ENCODE measurements at regions not wholly inside any gene's neighbourhood (a gene's known extent, or its start where the extent isn't known, plus 50 kb on each side); places are given as distances from the start of the nearest gene placed in this dataset.

DNA sequence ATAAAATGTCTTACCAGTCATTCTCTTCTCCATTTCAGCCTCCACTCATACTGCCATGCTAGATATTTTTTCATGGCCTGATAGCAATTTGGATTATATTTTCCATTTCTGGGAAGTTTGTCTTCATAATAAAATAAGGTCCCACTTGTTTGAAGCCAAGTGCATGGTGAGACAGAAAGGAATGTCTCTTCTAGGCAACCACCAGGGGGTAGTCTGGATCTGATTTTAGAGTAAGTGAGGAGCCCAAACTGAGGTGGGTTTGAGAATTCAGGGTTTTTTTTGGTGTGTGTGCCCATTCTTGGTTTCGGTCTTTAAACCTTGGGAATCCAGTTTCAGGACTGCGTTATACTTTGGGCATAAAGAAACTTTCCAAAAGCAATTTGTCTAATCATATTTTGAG is 315.5 kb downstream of the RPRM start:
- DNase-seq (peak in 1 of 3 donors; percentile 27), ATAC-seq (no peak)
- intact Hi-C loops (cut with DNase I, micrococcal nuclease) = no loop called here

GRCh38 chr2:153156743-153157142 is 321.8 kb downstream of the RPRM start:
- intact Hi-C loops (cut with DNase I, micrococcal nuclease) = no loop called here
- Histone ChIP-seq H3K4me3 (no peak overlapping the region), H3K9me3 (no peaks in the 10 kb centered on the region), H3K4me1 (ENCODE audit: low read depth) (no peaks in the 10 kb centered on the region), H3K36me3 (ENCODE audit: low read depth) (no peaks in the 10 kb centered on the region)
- TF ChIP-seq, protein P1, sequence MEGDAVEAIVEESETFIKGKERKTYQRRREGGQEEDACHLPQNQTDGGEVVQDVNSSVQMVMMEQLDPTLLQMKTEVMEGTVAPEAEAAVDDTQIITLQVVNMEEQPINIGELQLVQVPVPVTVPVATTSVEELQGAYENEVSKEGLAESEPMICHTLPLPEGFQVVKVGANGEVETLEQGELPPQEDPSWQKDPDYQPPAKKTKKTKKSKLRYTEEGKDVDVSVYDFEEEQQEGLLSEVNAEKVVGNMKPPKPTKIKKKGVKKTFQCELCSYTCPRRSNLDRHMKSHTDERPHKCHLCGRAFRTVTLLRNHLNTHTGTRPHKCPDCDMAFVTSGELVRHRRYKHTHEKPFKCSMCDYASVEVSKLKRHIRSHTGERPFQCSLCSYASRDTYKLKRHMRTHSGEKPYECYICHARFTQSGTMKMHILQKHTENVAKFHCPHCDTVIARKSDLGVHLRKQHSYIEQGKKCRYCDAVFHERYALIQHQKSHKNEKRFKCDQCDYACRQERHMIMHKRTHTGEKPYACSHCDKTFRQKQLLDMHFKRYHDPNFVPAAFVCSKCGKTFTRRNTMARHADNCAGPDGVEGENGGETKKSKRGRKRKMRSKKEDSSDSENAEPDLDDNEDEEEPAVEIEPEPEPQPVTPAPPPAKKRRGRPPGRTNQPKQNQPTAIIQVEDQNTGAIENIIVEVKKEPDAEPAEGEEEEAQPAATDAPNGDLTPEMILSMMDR (IDR thresholded peaks at IDR 0.05) = no peak
- ATAC-seq (no peak), DNase-seq (no peak)

More for the DNA sequence above, 315.5 kb downstream of the RPRM start:
- H3K9me3 ChIP-seq = no peaks in the 10 kb centered on the region
- TF ChIP-seq, protein P1 (IDR thresholded peaks at IDR 0.05) = no peak
- no peak overlapping the region for H3K4me3 ChIP-seq
- H3K36me3 ChIP-seq (ENCODE audit: low read depth) = no peaks in the 10 kb centered on the region
- H3K4me1 ChIP-seq (ENCODE audit: low read depth) = peaks cover 6% of the 10 kb centered on the region

DNA sequence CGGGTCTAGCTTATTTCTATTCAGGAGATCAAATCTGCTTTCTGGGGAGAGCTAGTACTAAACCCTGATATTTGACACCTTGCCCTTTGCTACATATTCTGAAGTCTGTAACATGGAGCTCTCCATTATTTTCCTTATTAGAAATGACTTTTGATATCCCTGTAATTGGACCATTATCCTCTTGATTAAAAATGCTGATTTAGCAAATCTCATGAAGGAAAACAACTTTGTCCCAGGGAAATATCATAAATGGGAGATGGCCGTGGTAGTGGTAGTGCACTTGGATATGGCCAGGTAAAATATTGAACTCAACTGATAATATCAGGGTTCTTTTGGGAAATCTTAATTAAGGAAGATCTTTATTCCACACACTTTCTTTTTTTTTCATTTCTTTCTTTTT is 326.5 kb downstream of the RPRM start:
- ATAC-seq (no peak), DNase-seq (no peak)
- TF ChIP-seq, protein P1 (IDR thresholded peaks at IDR 0.05) = no peak
- H3K9me3 ChIP-seq = no peaks in the 10 kb centered on the region
- no peak overlapping the region for H3K4me3 ChIP-seq
- intact Hi-C loops (cut with DNase I, micrococcal nuclease) = no loop called here
- no peaks in the 10 kb centered on the region for H3K36me3 ChIP-seq (ENCODE audit: low read depth)
- no peaks in the 10 kb centered on the region for H3K4me1 ChIP-seq (ENCODE audit: low read depth)

DNA sequence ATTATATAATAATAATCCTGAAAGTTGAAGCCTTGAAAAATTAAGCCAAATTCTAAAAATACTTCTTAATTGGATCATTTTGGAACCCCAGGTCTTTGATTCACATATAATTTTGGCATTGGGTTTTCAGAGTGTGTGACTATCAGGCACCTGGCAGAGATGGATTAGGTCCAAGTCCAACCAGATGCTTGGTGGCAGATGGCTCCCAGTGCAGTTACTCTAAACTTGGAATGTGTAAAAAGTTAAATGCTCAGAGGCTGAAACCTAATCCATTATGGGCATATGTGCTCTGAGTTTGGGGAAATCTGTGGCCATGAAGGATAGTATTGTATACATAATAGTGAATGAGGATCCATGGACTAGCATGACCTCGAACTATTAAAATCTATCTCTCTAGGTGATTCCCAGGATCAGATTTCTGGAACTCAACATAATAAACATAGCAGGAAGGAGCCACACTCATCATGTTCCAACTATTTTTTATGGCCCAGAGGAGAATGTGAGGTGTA is 333.0 kb downstream of the RPRM start:
- ATAC-seq = no peak
- intact Hi-C loops (cut with DNase I, micrococcal nuclease) = no loop called here
- no peaks in the 10 kb centered on the region for H3K9me3 ChIP-seq

DNA sequence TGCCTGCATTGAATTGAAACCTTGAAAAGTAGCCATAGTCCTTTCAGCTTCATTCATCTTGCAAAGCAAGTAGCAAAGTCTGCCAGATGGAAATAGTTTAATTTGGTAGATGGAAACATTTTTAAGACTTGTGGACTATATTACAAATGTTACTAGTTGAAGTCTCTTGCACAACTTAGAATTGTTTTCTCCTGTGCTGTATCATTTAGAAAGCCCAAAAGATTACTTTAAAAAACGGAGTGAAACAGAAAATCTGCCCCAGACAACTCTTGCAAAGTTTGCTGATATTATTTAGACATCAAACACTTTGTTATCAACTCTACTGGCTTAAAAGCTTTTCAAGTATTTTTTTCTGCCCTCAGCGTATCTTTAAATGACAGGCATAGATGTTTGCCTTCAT is 335.0 kb downstream of the RPRM start:
- H3K4me1 ChIP-seq (ENCODE audit: low read depth) = no peaks in the 10 kb centered on the region
- no peaks in the 10 kb centered on the region for H3K36me3 ChIP-seq (ENCODE audit: low read depth)
- no peak for ATAC-seq
- DNase-seq = no peak
- H3K4me3 ChIP-seq = no peak overlapping the region
- no peaks in the 10 kb centered on the region for H3K9me3 ChIP-seq
- TF ChIP-seq, protein P1 (IDR thresholded peaks at IDR 0.05) = no peak
- intact Hi-C loops (cut with DNase I, micrococcal nuclease) = no loop called here

More for the DNA sequence above, 333.0 kb downstream of the RPRM start:
- TF ChIP-seq, protein P1 (IDR thresholded peaks at IDR 0.05) = no peak
- no peaks in the 10 kb centered on the region for H3K36me3 ChIP-seq (ENCODE audit: low read depth)
- H3K4me1 ChIP-seq (ENCODE audit: low read depth) = no peaks in the 10 kb centered on the region
- no peak for DNase-seq
- H3K4me3 ChIP-seq = no peak overlapping the region

DNA sequence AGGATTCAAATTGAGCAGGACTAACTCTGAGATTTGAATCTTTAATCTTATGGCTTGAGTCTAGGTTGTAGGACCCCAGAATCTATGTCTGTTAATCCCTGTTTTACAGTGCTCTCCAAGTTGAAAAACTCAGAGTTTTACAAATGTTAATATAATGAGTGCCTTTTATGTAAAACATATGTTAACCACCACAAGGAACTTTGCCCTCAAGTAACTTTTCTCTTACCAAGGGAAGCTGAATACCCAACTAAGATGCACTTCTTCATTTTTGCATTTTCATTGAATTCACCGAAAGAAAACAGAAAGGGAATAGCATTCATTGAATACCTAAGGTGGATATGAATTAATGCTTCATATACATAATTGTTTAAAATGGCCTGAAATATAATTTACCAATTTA is 338.1 kb downstream of the RPRM start:
- H3K4me1 ChIP-seq (ENCODE audit: low read depth) = no peaks in the 10 kb centered on the region
- no peaks in the 10 kb centered on the region for H3K36me3 ChIP-seq (ENCODE audit: low read depth)
- H3K4me3 ChIP-seq = no peak overlapping the region
- H3K9me3 ChIP-seq = no peaks in the 10 kb centered on the region
- ATAC-seq (no peak), DNase-seq (no peak)
- TF ChIP-seq, protein P1 (IDR thresholded peaks at IDR 0.05) = no peak
- intact Hi-C loops (cut with DNase I, micrococcal nuclease) = no loop called here

All from mucosa of descending colon (tissue), 3 donors.